Peyer's patch (tissue), 4 donors: ENCODE measurements at regions not wholly inside any gene's neighbourhood (a gene's known extent, or its start where the extent isn't known, plus 50 kb on each side); places are given as distances from the start of the nearest gene placed in this dataset.

Source experiments
- POLR2A ChIP-seq, 2 donors: fragments of 450-650 bp; IDR thresholded peaks; one replicate each; pipeline ENCODE4 v1.5.1; 2017; ENCODE audit warnings: antibody characterized with exemption in 2 of 2, mild to moderate bottlenecking in 2 of 2, moderate library complexity in 2 of 2
- TF ChIP-seq, protein P1 (sequence below), 6 experiments: fragments of 450-650 bp in 4 of 6; fragments of 200-600 bp in 2 of 6; sonication (generic) in 1 of 6; IDR thresholded peaks; one replicate each; pipeline ENCODE4 v1.5.1; 2017 to 2019; ENCODE audit warnings: antibody characterized with exemption in 6 of 6, mild to moderate bottlenecking in 3 of 6, moderate library complexity in 1 of 6

DNA sequence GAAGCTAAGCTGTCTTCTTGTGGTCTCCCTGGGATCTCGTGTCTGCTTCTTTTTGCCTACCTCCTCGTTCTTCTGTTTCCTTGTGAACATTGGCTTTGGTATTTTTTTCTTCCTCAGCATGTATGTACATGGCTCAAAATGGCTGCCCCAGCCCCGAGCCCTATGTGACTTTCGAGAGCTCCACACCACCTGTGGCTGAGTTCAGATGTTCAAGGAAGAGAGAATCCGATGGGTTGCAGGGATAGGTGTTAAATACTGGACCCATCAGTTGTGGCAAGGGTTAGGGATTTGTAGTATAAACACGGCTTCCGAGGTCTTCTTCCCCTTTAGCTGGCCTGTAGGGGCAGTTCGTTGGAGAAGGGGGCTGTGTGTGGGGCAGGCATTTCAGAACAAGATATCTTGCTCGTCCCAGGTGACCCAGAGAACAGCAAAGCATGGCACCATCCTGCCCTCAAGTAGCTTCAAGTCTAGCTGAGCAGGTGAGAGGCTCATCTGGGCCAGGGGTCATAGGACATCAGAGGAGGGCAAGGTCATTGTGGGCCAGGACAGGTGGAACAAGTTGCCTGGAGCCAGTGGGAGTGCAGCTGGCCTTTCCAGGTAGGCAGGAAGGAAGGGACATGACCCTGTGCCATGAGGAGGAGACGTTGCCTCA lies 57.2 kb upstream of the COMTD1 start:
- TF ChIP-seq POLR2A (IDR thresholded peaks at IDR 0.05) = no peak
- TF ChIP-seq, protein P1, sequence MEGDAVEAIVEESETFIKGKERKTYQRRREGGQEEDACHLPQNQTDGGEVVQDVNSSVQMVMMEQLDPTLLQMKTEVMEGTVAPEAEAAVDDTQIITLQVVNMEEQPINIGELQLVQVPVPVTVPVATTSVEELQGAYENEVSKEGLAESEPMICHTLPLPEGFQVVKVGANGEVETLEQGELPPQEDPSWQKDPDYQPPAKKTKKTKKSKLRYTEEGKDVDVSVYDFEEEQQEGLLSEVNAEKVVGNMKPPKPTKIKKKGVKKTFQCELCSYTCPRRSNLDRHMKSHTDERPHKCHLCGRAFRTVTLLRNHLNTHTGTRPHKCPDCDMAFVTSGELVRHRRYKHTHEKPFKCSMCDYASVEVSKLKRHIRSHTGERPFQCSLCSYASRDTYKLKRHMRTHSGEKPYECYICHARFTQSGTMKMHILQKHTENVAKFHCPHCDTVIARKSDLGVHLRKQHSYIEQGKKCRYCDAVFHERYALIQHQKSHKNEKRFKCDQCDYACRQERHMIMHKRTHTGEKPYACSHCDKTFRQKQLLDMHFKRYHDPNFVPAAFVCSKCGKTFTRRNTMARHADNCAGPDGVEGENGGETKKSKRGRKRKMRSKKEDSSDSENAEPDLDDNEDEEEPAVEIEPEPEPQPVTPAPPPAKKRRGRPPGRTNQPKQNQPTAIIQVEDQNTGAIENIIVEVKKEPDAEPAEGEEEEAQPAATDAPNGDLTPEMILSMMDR (IDR thresholded peaks at IDR 0.05) = no peak
